Liver (tissue), 3 donors: ENCODE measurements at regions not wholly inside any gene's neighbourhood (a gene's known extent, or its start where the extent isn't known, plus 50 kb on each side); places are given as distances from the start of the nearest gene placed in this dataset.

Experiments used
- CTCF ChIP-seq: fragments of 150-350 bp; IDR thresholded peaks from 2 replicates; pipeline ENCODE4 v1.5.1; 2017; ENCODE audit warnings: improper control_type of control experiment, low read depth, low read length; ENCODE audit not compliant: missing input control
- FOXA2 ChIP-seq: IDR thresholded peaks from 2 replicates; pipeline ENCODE4 v1.6.1; 2016; ENCODE audit warnings: antibody characterized with exemption
- GABPA ChIP-seq, 2 donors: IDR thresholded peaks in 1 of 2; conservative IDR thresholded peaks in 1 of 2; 2 replicates each; pipeline ENCODE4 v1.6.1; 2016; ENCODE audit warnings: antibody characterized with exemption in 2 of 2, mild to moderate bottlenecking in 1 of 2, moderate library complexity in 1 of 2
- RAD21 ChIP-seq, 2 donors: IDR thresholded peaks; 2 replicates each; pipeline ENCODE4 v1.6.1; 2016; ENCODE audit warnings: antibody characterized with exemption in 2 of 2, mild to moderate bottlenecking in 2 of 2
- TAF1 ChIP-seq: conservative IDR thresholded peaks from 2 replicates; pipeline ENCODE4 v1.6.1; 2016; ENCODE audit warnings: antibody characterized with exemption, mild to moderate bottlenecking
- ZBTB33 ChIP-seq: IDR thresholded peaks from 2 replicates; pipeline ENCODE4 v1.6.1; 2016; ENCODE audit warnings: antibody characterized with exemption
- donor health status: healthy.
- donor health status: healthy.

GRCh38 chr6:40715570-40716403 lies 128.6 kb upstream of the LRFN2 start:
- TF ChIP-seq GABPA (IDR thresholded peaks at IDR 0.05 in 1 of 2, conservative IDR thresholded peaks at IDR 0.05 in 1 of 2) (no peak), CTCF (no peak), RAD21 (IDR thresholded peaks at IDR 0.05) (no peak), TAF1 (no peak), ZBTB33 (no peak), FOXA2 (no peak)
